ENCODE measurements at regions not wholly inside any gene's neighbourhood (a gene's known extent, or its start where the extent isn't known, plus 50 kb on each side); places are given as distances from the start of the nearest gene placed in this dataset.

GRCh38 chr5:104443706-104444105 is 881.1 kb upstream of the NUDT12 start:
- no peak for DNase-seq (ENCODE audit: low spot score)

GRCh38 chr5:104431981-104432380 is 869.4 kb upstream of the NUDT12 start:
- no peak for DNase-seq (ENCODE audit: low spot score)

- no peak for DNase-seq (ENCODE audit: low spot score)
These were observed 868.5 kb upstream of the NUDT12 start for GRCh38 chr5:104431002-104431620.

DNA sequence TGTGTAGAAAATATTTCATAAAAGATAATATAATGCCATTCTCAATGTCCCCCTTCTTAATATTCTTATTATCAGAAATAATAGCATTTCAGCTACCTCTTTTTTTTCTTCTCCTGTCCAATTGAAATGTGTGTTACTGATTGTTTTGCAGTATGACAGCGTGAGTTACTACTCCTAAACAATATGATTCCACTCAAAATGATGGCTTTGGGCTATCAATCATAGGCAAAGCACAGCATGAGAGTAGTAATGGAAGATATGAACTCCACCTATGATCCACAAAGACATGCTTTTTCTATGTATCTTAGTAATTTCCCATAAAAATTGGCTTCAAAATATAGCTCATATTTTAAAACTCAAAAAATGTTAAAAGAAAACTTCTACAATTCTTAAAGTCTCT is 867.3 kb upstream of the NUDT12 start:
- DNase-seq (ENCODE audit: low spot score), result no peak

GRCh38 chr5:104421431-104421830 is 858.8 kb upstream of the NUDT12 start:
- no peak for DNase-seq (ENCODE audit: low spot score)

GRCh38 chr5:104418056-104418455 is 855.5 kb upstream of the NUDT12 start:
- no peak for DNase-seq (ENCODE audit: low spot score)

DNA sequence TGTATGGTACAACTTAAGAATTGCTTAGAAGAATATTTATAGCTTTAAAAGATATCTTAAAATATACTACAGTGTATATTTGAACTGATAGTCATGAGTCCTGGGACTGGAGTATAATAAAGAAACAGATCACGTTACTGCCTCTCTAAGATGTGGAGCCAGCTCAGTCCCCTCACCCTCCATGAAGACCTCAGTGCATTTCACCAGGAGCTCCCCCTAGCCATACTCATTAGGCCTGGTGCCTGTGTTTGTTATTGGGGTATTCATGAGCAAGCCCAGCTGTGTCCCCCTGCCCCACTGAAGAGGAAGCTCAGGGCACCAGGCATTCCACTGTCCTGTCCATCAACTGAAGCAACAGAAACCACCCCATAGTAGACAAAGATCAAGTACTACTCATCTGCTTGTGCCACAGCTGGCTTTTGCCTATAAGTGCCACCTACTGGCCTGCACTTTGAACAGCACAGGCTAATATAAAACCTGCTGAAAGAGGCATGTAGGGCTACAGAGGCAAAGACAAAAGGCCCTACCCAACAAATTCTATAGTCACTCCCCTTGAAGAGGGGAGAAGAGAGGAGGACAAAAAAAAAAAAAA is 850.2 kb upstream of the NUDT12 start:
- DNase-seq (ENCODE audit: low spot score), result peak; percentile 51

DNA sequence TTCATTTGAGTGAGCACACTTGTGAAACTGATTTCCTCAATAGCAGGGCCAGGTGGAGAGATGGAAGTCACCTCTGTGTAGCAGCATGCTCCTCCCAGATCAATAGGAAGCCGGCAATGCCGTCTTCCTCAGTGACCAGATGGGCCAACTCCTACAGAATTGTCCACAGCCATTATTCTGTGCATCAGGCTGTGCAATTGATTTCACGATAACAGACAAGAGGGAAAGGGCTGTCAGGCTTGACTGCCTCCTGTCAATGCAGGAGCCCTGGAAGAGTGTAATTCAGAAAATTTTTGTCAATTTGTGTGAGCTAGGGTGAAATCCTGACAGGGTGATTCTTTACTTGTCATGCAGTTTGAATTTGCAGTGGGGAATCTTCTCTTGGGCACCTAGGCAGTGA is 838.4 kb upstream of the NUDT12 start:
- no peak for DNase-seq (ENCODE audit: low spot score)

DNA sequence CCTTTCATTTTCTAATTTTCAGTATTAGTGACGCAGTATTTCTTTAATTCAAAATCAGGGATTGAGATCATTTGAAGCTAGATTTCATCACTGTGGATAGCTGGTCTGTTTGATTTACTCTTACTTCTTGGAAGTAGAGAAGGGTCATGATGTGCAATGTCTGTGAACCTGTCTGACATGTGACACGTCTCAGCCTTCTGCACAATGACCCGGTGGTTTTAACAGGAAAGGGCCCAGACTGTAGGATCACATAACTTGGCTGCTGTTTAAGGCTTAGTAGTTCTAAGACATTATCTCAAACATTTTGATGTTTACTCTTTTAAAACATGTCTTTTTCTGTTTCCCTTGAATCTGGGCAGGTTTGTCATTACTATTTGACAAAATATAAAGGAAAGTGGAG is 823.3 kb upstream of the NUDT12 start:
- no peak for DNase-seq (ENCODE audit: low spot score)

GRCh38 chr5:104375345-104375744 is 812.8 kb upstream of the NUDT12 start:
- no peak for DNase-seq (ENCODE audit: low spot score)

DNA sequence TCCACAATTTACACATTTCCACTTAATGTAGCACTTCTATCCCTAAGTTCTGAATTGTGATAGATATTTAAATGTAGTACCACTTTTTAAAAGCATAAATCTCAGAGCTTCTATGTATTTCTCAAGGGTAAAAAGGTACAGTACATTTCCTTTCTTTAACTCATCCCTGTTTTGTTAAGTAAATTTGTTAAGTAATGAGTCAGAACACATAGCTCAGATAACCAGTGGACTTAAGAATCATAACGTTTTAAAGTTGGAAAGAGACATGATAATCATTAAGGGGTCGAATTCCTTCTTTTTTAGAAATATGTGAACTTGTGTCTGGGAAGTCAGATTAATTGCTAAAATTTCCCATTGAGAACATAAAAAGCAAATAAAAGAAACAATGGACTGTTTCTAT is 810.2 kb upstream of the NUDT12 start:
- no peak for DNase-seq (ENCODE audit: low spot score)

DNA sequence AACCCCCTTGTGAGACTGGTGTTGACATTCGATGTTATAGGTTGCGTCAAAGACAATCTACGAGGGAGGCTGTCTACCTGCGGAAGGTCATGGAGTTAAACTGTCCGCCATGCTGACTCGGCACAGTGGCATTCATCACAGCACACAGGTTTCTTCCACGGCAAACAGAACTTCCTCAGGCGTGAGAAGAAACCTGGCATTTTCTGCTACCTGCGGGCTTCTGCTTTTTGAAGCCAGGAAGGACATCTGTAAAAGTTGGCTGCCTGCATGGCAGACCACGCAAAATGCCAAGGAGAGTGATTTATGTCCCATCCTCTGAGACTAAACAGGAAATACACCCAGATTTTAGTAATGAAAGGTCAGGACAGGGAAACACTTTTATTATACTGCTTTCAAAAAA is 809.8 kb upstream of the NUDT12 start:
- DNase-seq (ENCODE audit: low spot score), result no peak

- no peak for DNase-seq (ENCODE audit: low spot score)
These were observed 807.9 kb upstream of the NUDT12 start for GRCh38 chr5:104370523-104370922.

DNA sequence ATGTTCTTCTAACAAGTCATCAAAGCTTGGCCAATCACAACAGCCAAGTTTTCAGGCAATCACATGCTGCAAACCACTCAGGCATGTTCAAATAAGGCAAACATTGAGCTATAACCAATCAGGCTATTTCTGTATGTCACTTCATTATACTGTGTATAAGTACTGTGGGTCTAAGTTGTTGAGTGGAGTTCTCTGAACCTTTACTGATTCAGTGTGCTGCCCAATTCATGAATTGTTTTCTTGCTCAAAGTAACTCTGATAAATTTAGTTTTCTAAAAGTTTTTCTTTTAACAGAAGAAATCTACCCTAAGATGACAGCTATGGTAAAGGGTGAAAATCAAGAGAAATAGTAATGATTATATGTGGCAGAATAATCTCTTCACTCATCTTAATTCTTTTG is 805.4 kb upstream of the NUDT12 start:
- no peak for DNase-seq (ENCODE audit: low spot score)

GRCh38 chr5:104363567-104363966 is 801.0 kb upstream of the NUDT12 start:
- no peak for DNase-seq (ENCODE audit: low spot score)

- DNase-seq (ENCODE audit: low spot score), result no peak
These were observed 799.3 kb upstream of the NUDT12 start for GRCh38 chr5:104361932-104362331.

- DNase-seq (ENCODE audit: low spot score), result no peak
These were observed 792.8 kb upstream of the NUDT12 start for GRCh38 chr5:104355350-104355749.

GRCh38 chr5:104353371-104353770 is 790.8 kb upstream of the NUDT12 start:
- no peak for DNase-seq (ENCODE audit: low spot score)

GRCh38 chr5:104352954-104353353 is 790.4 kb upstream of the NUDT12 start:
- no peak for DNase-seq (ENCODE audit: low spot score)

DNA sequence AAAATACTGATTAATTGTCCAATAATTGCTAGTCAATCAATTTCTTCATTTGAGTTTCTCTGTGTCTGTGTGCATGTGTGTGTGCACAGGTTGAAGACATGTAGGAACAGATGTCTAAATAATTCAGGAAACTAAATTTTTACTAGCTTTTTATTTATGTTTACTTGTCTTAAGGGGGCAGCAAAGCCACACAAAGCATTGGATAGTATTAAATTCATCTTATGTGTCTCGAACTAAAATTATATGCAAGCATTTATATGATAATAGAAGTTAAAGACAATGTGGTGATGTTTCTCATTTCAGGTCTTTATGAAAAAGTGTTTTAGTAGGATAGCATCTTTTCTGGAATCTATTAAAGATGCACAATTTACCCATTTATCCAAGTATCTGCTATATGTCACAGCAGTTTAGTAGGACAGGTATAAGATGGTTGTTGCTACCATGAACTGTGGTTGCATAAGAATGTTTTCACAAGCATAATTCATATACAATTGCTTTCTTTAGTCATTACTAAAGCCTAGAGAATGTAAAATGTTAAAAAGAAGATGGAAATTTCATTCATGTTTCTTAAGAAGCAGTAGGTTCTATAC is 784.6 kb upstream of the NUDT12 start:
- DNase-seq (ENCODE audit: low spot score), result peak; percentile 17

DNA sequence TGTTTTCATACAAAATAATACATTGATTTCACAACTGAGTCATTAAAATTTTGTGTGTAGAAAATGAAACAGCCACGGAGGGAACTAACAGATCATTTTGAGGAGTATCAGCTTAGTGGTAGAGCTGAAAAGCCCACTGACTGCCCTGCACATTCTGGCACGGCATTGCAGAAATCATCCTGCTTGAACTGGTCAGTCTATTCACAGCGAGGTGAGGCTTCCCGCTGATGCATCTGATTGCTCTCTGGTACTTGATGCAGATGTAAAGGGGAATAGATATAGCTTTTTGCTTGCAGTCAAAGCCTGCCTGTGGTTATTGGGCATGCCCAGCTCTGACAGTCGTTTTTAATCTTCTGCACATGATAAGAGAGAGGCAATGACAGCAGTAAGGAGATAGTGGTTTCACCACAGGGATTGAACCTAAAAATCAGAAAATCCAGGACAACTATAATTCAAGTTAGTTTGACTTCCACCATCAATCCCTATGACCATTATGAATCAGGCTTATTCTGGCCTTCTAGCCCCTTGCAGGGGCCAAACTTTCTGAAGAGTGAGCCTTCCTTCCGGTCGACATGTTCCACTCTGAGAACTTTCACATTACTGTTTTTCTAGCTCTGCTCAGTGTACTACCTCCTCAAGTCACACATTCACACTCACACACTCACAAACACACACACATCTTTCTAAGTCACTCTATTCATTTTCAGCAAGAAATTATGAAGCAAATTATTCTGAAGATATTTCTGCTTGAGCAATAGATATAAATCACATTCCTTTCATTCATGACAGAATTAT is 782.8 kb upstream of the NUDT12 start:
- no peak for DNase-seq (ENCODE audit: low spot score)

- no peak for DNase-seq (ENCODE audit: low spot score)
These were observed 782.2 kb upstream of the NUDT12 start for GRCh38 chr5:104344809-104345208.

- DNase-seq (ENCODE audit: low spot score), result no peak
These were observed 765.2 kb upstream of the NUDT12 start for GRCh38 chr5:104327801-104328200.
